Hepatocyte (in vitro differentiated cells): ENCODE measurements at regions not wholly inside any gene's neighbourhood (a gene's known extent, or its start where the extent isn't known, plus 50 kb on each side); places are given as distances from the start of the nearest gene placed in this dataset.
A peak's percentile ranks its signal among the peaks of the same experiment; 100 is the strongest.

Source experiments
- DNase-seq: peaks from one replicate; pipeline ENCODE4 v3.0.0-alpha.2; 2016; ENCODE audit warnings: low spot score
- H2AFZ ChIP-seq: fragments of 200-600 bp; sonication (generic); 2 replicates; pipeline ENCODE4 v1.6.0; 2016; ENCODE audit warnings: antibody characterized with exemption, mild to moderate bottlenecking
- H3K27ac ChIP-seq: fragments of 200-600 bp; sonication (generic); 2 replicates; pipeline ENCODE4 v1.5.1; 2016; ENCODE audit warnings: mild to moderate bottlenecking
- H3K27me3 ChIP-seq: fragments of 200-600 bp; sonication (generic); 2 replicates; pipeline ENCODE4 v1.6.1; 2016
- H3K36me3 ChIP-seq: fragments of 200-600 bp; sonication (generic); replicated peaks from 2 replicates; pipeline ENCODE4 v1.5.1; 2016; ENCODE audit warnings: low read depth; ENCODE audit not compliant: insufficient read depth
- H3K4me1 ChIP-seq: fragments of 200-600 bp; sonication (generic); 2 replicates; pipeline ENCODE4 v1.5.1; 2016; ENCODE audit warnings: mild to moderate bottlenecking, moderate library complexity; ENCODE audit not compliant: insufficient read depth
- H3K4me2 ChIP-seq: fragments of 200-600 bp; sonication (generic); 2 replicates; pipeline ENCODE4 v1.6.0; 2016
- H3K4me3 ChIP-seq: fragments of 200-600 bp; sonication (generic); 2 replicates; pipeline ENCODE4 v1.5.1; 2016; ENCODE audit warnings: mild to moderate bottlenecking
- H3K79me2 ChIP-seq: fragments of 200-600 bp; sonication (generic); 2 replicates; pipeline ENCODE4 v1.6.0; 2017; ENCODE audit warnings: mild to moderate bottlenecking
- H3K9me2 ChIP-seq: fragments of 200-600 bp; sonication (generic); replicated peaks from 2 replicates; pipeline ENCODE4 v1.6.0; 2017; ENCODE audit warnings: mild to moderate bottlenecking; ENCODE audit not compliant: insufficient read depth
- H3K9me3 ChIP-seq: fragments of 200-600 bp; sonication (generic); 2 replicates; pipeline ENCODE4 v1.5.1; 2016; ENCODE audit warnings: low read depth, mild to moderate bottlenecking
- H4K20me1 ChIP-seq: fragments of 200-600 bp; sonication (generic); 2 replicates; pipeline ENCODE4 v1.6.0; 2016; ENCODE audit warnings: mild to moderate bottlenecking; ENCODE audit not compliant: insufficient read depth, poor library complexity, severe bottlenecking
- CTCF ChIP-seq: fragments of 200-600 bp; sonication (generic); IDR thresholded peaks from 2 replicates; pipeline ENCODE4 v1.5.1; 2016; ENCODE audit warnings: antibody characterized with exemption, mild to moderate bottlenecking; ENCODE audit not compliant: poor library complexity
- EZH2 ChIP-seq: fragments of 200-600 bp; sonication (generic); IDR thresholded peaks from 2 replicates; pipeline ENCODE4 v1.6.1; 2016; ENCODE audit warnings: antibody characterized with exemption, mild to moderate bottlenecking, borderline replicate concordance
- EZH2phosphoT487 ChIP-seq: fragments of 200-600 bp; sonication (generic); IDR thresholded peaks from one replicate; pipeline ENCODE4 v1.6.1; 2018; ENCODE audit warnings: antibody characterized with exemption, mild to moderate bottlenecking, low read depth, moderate library complexity; ENCODE audit not compliant: unreplicated experiment, severe bottlenecking
- WGBS: methylation state at CpG from one replicate; pipeline ENCODE4 v1.1.6; 2016; ENCODE audit warnings: low lambda C conversion rate; ENCODE audit errors: missing lambda C conversion rate; 5-methylcytosine and 5-hydroxymethylcytosine counted together

- Histone ChIP-seq H3K9me3 (no peaks in the 10 kb centered on the region), H3K27ac (no peak overlapping the region), H3K4me1 (no peaks in the 10 kb centered on the region), H2AFZ (no peak overlapping the region), H3K79me2 (no peaks in the 10 kb centered on the region), H3K4me3 (no peak overlapping the region), H3K4me2 (no peak overlapping the region), H3K9me2 (no peaks in the 10 kb centered on the region), H3K36me3 (no peaks in the 10 kb centered on the region), H4K20me1 (no peaks in the 10 kb centered on the region), H3K27me3 (no peaks in the 10 kb centered on the region)
- 95% methylated on average over 1 of the region's 1 CpG for WGBS
- no peak for TF ChIP-seq EZH2phosphoT487
- TF ChIP-seq EZH2: no peak
- no peak for TF ChIP-seq CTCF
- no peak for DNase-seq
These were observed 119.6 kb upstream of the ZNF92 start for GRCh38 chr7:65254061-65254460.

GRCh38 chr7:65251851-65252620, 121.6 kb upstream of the ZNF92 start:
- Histone ChIP-seq H3K4me3 (peak overlapping the region; percentile 95), H3K79me2 (no peaks in the 10 kb centered on the region), H3K27ac (peak overlapping the region; percentile 77), H3K4me2 (peak overlapping the region; percentile 97), H3K4me1 (no peaks in the 10 kb centered on the region), H3K9me3 (no peaks in the 10 kb centered on the region), H3K27me3 (no peaks in the 10 kb centered on the region), H2AFZ (peak overlapping the region; percentile 89), H4K20me1 (no peaks in the 10 kb centered on the region), H3K9me2 (no peaks in the 10 kb centered on the region), H3K36me3 (no peaks in the 10 kb centered on the region)
- WGBS: under 1% methylated on average over 51 of the region's 64 CpGs
- no peak for TF ChIP-seq CTCF
- TF ChIP-seq EZH2phosphoT487: no peak
- TF ChIP-seq EZH2: no peak
- peak; percentile 85 for DNase-seq

GRCh38 chr7:65250697-65251395, 122.8 kb upstream of the ZNF92 start:
- Histone ChIP-seq H3K9me3 (no peaks in the 10 kb centered on the region), H3K79me2 (no peaks in the 10 kb centered on the region), H3K4me2 (peak overlapping the region; percentile 97), H3K36me3 (no peaks in the 10 kb centered on the region), H3K27ac (no peak overlapping the region), H3K27me3 (no peaks in the 10 kb centered on the region), H4K20me1 (no peaks in the 10 kb centered on the region), H2AFZ (no peak overlapping the region), H3K4me1 (no peaks in the 10 kb centered on the region), H3K4me3 (no peak overlapping the region), H3K9me2 (no peaks in the 10 kb centered on the region)
- TF ChIP-seq EZH2phosphoT487: no peak
- TF ChIP-seq CTCF: no peak
- TF ChIP-seq EZH2: no peak
- DNase-seq: no peak
- 93% methylated on average over 18 of the region's 18 CpGs for WGBS
